ENCODE measurements at regions not wholly inside any gene's neighbourhood (a gene's known extent, or its start where the extent isn't known, plus 50 kb on each side); places are given as distances from the start of the nearest gene placed in this dataset.

- no peak for DNase-seq (ENCODE audit: low read depth)
- H3K4me3 ChIP-seq (ENCODE audit: low read depth, low read length): no peak overlapping the region
- TF ChIP-seq, protein P1, sequence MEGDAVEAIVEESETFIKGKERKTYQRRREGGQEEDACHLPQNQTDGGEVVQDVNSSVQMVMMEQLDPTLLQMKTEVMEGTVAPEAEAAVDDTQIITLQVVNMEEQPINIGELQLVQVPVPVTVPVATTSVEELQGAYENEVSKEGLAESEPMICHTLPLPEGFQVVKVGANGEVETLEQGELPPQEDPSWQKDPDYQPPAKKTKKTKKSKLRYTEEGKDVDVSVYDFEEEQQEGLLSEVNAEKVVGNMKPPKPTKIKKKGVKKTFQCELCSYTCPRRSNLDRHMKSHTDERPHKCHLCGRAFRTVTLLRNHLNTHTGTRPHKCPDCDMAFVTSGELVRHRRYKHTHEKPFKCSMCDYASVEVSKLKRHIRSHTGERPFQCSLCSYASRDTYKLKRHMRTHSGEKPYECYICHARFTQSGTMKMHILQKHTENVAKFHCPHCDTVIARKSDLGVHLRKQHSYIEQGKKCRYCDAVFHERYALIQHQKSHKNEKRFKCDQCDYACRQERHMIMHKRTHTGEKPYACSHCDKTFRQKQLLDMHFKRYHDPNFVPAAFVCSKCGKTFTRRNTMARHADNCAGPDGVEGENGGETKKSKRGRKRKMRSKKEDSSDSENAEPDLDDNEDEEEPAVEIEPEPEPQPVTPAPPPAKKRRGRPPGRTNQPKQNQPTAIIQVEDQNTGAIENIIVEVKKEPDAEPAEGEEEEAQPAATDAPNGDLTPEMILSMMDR (IDR thresholded peaks at IDR 0.05; ENCODE audit: control insufficient read depth, extremely low read depth, insufficient read depth): no peak
These were observed 110.8 kb downstream of the RFPL4B start for GRCh38 chr6:112457886-112458285.

- TF ChIP-seq, protein P1 (IDR thresholded peaks at IDR 0.05; ENCODE audit: control insufficient read depth, extremely low read depth, insufficient read depth): no peak
- H3K4me3 ChIP-seq (ENCODE audit: low read depth, low read length): no peak overlapping the region
- no peak for DNase-seq (ENCODE audit: low read depth)
These were observed 112.7 kb downstream of the RFPL4B start for GRCh38 chr6:112459758-112460304.

GRCh38 chr6:112464901-112465665 is 118.0 kb downstream of the RFPL4B start:
- H3K4me3 ChIP-seq (ENCODE audit: low read depth, low read length): no peak overlapping the region
- TF ChIP-seq, protein P1 (IDR thresholded peaks at IDR 0.05; ENCODE audit: control insufficient read depth, extremely low read depth, insufficient read depth): no peak
- no peak for DNase-seq (ENCODE audit: low read depth)

- DNase-seq (ENCODE audit: low read depth): no peak
- H3K4me3 ChIP-seq (ENCODE audit: low read depth, low read length): no peak overlapping the region
- TF ChIP-seq, protein P1 (IDR thresholded peaks at IDR 0.05; ENCODE audit: control insufficient read depth, extremely low read depth, insufficient read depth): no peak
These were observed 119.4 kb downstream of the RFPL4B start for GRCh38 chr6:112466373-112467151.

DNA sequence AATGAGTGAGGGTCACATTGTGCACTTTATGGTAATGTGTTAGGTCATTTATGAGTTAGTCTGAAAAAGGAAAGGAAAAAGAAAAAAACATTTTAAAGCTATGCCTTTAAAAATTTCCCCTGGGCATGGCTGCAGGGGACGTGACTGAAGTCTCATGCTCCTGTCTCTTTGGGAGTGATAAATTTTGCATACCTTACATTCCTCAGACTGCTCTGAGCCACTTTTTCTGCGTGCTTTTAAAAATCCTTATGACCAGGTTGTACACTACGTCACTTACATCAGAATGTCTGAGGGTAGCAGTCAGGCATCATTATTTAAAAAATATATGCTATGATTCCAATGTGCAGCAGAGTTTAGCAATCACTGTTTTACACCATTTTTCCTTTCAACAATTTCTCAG is 121.2 kb downstream of the RFPL4B start:
- TF ChIP-seq, protein P1 (IDR thresholded peaks at IDR 0.05; ENCODE audit: control insufficient read depth, extremely low read depth, insufficient read depth): no peak
- no peak overlapping the region for H3K4me3 ChIP-seq (ENCODE audit: low read depth, low read length)
- DNase-seq (ENCODE audit: low read depth): no peak

DNA sequence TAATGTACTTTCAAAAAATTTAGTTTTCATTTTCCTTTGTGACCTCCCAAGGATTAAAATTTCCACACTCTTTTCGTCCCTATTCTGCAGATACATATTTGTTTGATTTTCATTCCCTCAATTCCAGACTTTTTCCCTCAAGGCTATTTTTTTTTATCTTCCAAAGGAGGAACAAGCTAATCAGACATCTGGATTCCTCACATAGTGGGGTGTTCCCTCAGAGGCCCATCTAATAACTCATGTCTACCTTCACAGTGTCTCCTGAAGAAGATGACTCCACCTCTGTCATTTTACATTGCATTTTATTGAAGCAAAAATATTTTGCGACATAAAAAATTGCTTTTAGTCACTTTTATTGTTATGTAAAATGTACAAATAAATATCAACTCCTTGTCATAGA is 122.2 kb downstream of the RFPL4B start:
- no peak overlapping the region for H3K4me3 ChIP-seq (ENCODE audit: low read depth, low read length)
- DNase-seq (ENCODE audit: low read depth): no peak
- TF ChIP-seq, protein P1 (IDR thresholded peaks at IDR 0.05; ENCODE audit: control insufficient read depth, extremely low read depth, insufficient read depth): no peak
